DMS 273 treated with DMSO at 0.1 percent for 48 hours (cell line): ENCODE measurements at regions not wholly inside any gene's neighbourhood (a gene's known extent, or its start where the extent isn't known, plus 50 kb on each side); places are given as distances from the start of the nearest gene placed in this dataset.

Experiments
- DNase-seq: peaks from one replicate; lab custom pipeline; 2025; lab: John Stamatoyannopoulos, UW

DNA sequence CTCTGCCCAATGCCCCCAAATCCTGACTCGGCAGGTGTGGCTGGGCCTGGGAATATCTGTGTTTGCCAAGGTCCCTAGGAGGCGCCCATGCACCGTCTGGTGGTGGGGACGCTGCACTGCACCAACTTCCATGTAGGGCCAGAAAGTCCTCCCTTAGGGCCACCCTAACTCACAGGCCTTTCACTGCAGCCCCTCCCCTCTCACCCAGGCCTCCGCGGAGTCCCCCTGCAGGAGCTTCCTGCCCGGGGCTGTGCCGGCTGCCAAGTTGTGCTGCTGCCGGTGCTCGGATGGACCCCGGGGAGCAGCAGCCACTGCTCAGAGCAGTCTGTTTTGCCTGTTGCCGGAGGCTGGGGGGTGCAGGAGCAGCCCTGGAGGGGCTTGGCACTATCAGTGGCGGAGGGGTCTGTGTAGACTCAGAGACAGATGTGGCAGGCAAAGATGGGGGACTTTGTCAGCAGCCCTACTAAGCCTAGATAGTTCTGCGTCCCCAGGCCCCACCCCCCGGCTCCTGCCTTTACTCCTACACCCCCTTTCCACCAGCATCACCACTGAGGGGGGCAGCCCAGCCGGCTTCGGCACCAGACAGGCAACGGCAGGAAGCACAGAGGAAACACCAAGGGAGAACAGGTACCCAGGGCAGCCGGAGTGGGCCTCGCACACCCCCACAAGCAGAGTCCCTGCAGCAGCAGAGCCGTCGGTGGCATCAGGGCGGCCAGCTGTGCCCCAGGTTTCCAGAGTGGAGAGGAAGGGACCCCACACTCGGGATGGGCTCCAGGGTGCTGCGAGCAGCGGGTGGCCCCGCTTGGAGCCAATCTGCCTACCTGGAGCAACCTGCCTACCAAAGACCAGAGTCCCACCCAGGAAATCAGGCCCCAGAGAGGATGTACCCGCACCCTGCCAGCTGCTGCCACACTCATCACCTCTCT, 124.3 kb downstream of the TRIM29 start:
- DNase-seq: no peak

- no peak for DNase-seq
These were observed 125.7 kb downstream of the TRIM29 start for GRCh38 chr11:120012245-120012644.

DNA sequence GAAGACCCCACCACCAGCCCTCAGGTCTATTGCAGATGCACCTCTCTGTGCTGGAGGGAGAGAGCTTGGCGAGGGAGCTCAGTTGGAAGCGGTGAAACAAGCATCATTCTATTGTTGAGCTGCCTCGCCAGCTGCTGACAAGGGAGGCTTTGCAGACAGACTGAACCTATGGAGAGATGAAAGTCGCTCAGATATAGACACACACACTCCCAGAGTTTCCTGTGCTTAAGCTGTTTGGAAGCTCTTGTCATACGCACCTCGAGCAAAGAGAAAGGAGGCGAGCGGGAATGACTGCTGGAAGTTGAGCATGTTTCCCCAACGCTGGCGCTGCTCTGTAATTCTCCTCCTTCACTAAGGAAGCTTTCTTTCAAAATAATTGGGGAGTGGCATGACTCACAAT, 126.1 kb downstream of the TRIM29 start:
- no peak for DNase-seq

GRCh38 chr11:120010775-120011174, 127.1 kb downstream of the TRIM29 start:
- DNase-seq: no peak

DNA sequence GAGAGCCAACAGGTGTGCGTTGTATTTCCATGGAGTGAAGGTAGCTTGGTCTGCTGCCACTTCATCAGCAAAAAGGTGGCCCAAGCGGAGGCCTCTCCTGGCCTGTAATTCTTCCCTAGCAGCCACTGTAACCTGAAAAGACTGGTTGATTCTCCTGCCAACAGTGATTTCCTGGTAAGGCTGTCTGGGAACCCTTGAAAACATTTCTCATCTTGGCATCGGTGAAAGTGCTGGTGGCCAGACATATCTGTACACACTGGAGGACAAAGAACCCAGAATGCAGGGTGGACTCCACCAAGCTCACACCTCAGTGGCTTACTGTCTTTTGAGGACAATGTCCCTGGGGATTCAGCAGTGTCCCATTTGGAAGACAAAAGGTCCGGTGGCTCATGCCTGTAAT, 128.0 kb downstream of the TRIM29 start:
- DNase-seq: no peak

DNA sequence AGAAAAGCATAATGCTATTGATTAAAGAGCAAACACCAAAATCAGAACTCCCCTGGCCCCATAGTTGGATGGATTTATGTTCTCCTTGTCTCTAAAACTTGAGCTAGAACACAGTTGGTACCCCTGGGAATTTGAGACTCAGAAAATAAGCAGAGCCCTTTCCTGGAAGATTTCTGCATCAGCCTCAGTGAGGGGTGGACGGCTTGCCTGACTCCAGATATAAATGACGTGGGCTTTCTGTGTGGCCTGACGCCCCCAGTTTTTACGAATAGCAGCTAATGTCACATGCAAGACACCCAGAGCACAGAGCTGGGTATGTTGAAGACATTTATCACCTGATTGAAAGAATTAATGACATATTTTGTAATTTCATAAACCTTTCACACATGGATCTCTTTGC, 130.8 kb downstream of the TRIM29 start:
- no peak for DNase-seq

DNA sequence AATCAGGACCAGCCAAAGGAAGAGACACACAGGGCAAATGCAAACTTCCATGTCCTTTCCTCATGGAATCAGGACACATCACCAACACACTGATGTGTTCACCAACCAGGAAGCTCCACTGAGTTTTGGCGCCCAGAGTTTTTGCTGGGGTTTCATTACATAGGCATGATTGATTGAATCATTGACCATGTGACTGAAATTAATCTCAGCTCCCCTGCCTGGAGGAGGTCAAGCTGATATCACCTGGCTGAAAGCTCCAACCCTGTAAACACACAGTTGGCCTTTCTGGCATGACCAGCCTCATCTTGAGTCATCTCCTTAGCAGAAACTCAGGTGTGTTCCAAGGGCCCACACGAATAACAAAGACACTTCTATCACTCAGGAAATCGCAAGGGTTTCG, 133.2 kb downstream of the TRIM29 start:
- no peak for DNase-seq

- no peak for DNase-seq
These were observed 136.5 kb downstream of the TRIM29 start for GRCh38 chr11:120001178-120002090.

DNA sequence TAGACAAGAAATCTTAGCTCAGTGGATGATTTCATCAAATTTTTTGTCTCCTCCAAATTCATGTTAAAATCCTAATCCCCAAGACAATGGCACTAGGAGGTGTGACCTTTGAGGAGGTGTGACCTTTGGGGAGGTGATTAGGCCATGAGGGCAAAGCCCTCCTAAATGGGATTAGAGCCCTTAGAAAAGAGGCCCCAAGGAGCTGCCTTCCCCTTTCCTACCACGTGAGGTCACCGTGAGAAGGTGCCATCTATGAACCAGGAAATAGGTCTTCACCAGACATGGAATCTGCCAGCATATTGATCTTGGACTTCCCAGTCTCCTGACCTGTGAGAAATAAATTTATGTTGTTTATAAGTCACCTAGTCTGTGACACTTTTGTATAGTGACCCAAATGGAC, 138.7 kb downstream of the TRIM29 start:
- DNase-seq: no peak

DNA sequence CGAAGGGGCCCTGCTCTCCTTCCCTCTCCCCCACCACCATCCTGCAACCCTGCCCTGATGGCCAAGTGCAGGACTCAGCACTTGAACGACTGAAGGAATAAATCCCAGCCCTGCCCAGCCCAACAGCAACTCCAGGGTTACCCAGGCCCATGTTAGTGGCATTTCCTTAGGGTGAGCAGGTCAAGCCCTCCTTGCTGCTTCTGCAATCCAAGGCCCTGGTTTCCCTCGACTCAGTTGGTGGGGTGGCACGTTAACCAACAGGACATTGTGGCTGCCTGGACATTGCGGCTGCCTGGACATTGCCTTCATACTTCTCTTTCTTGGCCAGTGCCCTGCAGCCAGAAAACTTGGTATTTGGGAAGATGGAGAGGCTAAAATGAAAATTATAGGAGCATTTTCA, 141.4 kb downstream of the TRIM29 start:
- DNase-seq: no peak

DNA sequence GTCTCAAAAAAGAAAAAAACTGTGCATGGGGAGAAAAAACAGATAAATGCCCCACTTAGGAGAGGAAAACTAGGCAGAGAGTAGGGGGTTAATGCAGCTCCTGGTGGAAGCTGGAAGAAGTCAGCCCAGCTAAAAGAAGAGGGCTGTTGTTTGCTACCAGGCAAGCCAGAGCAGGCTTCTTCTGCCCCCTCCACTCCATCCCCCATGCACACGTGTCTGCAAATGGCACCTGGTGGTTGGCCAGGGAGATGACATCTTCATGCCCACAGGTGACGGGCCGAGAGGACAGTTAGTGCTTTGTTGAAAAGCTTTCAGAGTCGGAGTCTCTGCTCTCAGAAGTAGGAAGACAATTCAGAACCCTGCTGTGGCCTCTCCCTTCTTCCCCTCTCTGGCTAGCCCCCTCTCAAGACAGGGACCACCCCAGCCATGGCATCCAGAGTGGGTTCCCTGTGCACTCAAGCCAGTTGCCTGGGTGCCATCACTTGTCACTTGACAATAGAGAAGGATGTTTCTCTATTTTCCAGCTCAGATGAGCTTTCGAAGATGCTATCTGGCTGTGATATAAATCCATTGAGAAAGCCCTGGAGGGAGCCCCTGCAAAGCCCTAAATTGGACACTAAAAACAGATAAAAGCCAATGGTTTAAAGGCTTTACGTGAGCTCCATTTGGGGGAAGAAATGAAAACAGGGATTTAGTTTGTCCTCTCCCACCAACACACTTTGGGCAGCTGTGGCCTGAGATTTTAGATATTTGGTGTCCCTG, 142.0 kb downstream of the TRIM29 start:
- no peak for DNase-seq

DNA sequence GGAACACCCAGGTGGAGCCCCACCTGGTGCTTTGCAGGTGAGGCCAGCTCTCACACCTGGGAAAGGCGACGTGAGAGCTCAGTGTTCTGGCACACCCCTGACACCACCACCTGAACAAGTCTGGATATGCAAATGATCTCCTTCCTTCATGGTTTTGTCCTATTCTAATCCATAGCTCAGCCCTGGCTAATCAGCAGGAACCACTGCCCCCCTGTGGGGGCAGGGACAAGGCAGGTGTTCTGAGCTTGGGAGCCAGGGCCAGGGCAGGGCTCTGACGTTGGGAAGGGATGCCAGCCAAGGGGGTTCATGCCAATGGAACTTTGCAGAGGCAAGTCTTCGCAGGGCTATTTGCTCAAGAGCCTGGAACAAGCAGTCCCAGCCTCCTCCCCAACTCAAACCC, 144.2 kb downstream of the TRIM29 start:
- DNase-seq: no peak

- no peak for DNase-seq
These were observed 145.5 kb downstream of the TRIM29 start for GRCh38 chr11:119992171-119993051.

DNA sequence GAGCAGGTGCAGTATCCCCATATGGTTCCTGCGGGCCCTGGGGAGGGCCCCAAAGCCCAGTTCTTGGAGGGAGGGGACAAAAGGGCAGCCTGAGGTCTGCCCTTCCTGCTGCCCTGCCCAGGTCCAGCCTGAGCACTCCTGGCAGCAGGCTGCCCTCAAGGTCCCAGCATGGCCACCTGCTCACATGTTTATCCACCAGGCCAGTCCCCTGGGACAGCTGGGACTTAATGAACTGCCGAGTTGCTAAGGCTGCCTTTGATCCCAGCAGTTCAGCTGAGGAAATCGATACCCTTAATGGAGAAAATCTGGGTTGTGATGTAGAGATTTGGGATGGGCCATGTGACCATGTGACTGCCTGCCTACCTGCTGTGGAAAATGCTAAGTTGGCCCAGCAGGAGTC, 146.2 kb downstream of the TRIM29 start:
- no peak for DNase-seq

GRCh38 chr11:119991022-119991404, 146.9 kb downstream of the TRIM29 start:
- no peak for DNase-seq

- no peak for DNase-seq
These were observed 147.4 kb downstream of the TRIM29 start for GRCh38 chr11:119990309-119991021.

DNA sequence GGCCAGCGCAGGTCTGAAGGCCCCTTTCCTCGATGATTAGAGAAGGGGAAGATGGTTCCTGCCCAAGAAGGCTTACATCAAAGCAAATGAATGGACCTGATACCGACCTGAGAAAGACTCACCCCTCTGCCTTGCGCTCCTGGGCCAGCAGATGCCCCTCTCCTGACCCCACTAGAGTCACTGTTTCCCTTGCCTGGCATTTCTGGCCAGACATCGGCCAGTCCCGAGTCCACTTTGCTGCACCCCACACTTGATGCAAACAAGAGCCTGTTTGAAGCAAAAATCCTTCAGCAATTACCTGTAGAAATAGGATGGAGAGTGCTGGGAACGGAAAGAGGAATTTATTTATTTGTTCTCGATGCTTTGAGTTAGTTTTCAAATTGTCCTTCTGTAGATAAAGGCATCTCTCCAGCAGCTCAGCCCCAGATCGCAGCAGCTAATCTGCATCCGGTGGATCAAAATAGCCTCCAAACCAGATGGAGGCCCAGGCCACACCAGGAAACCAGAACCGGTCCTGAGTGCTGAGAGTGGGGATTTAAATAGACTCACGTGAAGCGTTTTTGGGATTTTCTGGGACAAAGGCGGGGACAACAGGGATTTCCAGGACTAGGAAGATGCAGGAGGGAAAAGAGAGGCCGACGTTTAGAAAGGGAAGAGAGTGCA, 148.6 kb downstream of the TRIM29 start:
- DNase-seq: no peak

- no peak for DNase-seq
These were observed 152.4 kb downstream of the TRIM29 start for GRCh38 chr11:119985551-119985950.

DNA sequence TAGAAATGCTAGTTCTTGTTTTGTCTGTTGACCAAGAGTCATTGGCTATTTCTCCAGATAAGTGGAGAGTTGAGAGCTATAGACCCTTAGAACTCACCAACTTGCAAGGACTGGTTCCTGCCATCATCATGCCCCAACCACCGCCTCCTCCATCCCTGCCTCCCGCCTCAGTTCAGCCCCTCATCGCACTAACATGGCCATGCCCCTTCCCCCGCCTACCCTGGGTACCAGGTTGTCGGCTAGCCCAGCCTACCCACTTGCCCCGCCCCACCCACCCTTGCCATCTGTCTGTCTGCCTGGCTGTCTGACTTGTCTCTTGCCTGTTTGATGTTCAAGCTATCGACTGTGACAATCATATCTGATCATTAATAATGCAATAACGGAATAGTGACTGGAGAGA, 154.1 kb downstream of the TRIM29 start:
- no peak for DNase-seq

GRCh38 chr11:119983240-119983732, 154.6 kb downstream of the TRIM29 start:
- no peak for DNase-seq
